GM10266 (cell line): ENCODE measurements at regions not wholly inside any gene's neighbourhood (a gene's known extent, or its start where the extent isn't known, plus 50 kb on each side); places are given as distances from the start of the nearest gene placed in this dataset.

Experiments
- DNase-seq: peaks from one replicate; pipeline ENCODE4 v3.0.0; 2012; ENCODE audit errors: extremely low spot score
- TF ChIP-seq, protein P1 (sequence below): IDR thresholded peaks from 2 replicates; pipeline ENCODE4 v1.5.1; 2012; ENCODE audit warnings: mild to moderate bottlenecking, low read depth; ENCODE audit not compliant: control insufficient read depth, insufficient read depth; ENCODE audit errors: missing control alignments

DNA sequence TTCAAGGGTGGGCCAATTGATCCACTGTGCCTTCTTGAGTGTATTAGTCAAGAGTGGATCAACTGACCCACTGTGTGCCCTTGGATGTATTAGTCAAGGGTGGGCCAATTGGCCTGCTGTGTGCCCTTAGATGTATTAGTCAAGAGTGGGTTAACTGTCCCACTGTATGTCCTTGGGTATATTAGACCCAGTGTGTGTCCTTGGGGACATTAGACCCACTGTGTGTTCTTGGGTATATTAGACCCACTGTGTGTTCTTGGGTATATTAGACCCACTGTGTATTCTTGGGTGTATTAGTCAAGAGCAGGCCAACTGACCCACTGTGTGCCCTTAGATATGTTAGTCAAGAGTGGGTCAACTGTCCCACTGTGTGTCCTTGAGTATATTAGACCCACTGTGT, 601.8 kb downstream of the TYW1 start:
- TF ChIP-seq, protein P1, sequence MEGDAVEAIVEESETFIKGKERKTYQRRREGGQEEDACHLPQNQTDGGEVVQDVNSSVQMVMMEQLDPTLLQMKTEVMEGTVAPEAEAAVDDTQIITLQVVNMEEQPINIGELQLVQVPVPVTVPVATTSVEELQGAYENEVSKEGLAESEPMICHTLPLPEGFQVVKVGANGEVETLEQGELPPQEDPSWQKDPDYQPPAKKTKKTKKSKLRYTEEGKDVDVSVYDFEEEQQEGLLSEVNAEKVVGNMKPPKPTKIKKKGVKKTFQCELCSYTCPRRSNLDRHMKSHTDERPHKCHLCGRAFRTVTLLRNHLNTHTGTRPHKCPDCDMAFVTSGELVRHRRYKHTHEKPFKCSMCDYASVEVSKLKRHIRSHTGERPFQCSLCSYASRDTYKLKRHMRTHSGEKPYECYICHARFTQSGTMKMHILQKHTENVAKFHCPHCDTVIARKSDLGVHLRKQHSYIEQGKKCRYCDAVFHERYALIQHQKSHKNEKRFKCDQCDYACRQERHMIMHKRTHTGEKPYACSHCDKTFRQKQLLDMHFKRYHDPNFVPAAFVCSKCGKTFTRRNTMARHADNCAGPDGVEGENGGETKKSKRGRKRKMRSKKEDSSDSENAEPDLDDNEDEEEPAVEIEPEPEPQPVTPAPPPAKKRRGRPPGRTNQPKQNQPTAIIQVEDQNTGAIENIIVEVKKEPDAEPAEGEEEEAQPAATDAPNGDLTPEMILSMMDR, result no peak

DNA sequence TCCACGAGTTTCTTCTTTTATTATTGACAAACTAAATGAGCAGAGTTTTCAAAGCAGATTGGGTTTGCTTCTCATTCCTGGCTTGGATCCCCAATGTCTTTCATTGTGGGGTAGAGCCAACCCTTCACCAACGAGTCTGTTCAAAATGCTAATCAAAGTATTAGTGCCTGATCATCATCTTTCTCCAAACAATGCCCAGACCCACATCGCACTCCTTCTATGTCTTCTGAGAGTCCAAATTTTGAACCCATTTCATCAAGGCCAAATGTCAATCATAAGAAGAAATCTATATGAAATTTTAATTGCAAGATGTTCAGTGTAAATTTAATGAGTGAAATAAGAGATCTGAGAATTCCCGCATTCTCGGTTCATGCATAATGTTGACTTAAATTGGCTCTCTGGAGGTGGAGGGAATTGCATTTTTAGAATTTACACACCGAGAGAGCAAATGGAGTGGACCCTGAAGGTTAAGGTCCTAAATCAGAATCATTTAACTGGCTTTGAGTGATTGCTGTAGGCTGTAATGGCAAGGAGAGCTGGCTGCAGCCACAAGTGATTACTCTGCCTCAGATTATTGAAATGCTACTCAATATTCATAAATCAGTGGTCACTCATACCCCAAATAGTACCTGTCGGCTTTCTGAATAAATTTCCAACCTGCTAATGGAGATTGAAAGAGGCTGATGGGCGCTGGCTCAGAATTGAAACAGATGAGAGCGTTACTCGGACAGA, 602.9 kb downstream of the TYW1 start:
- TF ChIP-seq, protein P1, result no peak
- DNase-seq, result no peak

More for the DNA sequence above, 601.8 kb downstream of the TYW1 start:
- no peak for DNase-seq

DNA sequence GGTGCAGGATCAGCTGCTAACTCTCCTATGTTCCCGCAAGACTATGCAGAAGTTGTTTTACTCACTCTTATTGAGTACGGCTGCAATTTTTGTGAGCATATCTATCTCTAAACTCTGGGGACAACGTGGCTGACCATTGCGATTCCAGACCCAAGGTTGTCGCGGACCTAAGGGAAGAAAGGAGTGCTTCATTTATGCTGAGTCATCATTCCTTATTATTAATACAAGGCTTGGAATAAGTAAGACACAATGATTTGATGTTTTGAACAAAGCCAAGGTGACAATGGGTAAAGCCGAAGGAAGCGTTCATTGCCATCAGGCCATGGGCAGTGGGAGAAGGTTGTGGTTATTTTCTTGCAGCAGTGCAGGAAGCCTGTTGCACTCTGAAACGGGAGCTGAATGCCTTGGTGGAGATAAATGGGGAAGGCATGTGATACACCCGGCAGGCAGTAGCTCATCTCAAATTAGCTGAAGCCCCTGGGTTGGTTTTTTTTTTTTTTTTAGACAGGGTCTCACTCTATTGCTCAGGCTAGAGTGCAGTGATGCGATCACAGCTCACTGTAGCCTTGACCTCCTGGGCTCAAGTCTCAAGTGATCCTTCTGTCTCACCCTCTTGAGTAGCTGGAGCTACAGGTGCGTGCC, 605.7 kb downstream of the TYW1 start:
- TF ChIP-seq, protein P1, result no peak
- no peak for DNase-seq

DNA sequence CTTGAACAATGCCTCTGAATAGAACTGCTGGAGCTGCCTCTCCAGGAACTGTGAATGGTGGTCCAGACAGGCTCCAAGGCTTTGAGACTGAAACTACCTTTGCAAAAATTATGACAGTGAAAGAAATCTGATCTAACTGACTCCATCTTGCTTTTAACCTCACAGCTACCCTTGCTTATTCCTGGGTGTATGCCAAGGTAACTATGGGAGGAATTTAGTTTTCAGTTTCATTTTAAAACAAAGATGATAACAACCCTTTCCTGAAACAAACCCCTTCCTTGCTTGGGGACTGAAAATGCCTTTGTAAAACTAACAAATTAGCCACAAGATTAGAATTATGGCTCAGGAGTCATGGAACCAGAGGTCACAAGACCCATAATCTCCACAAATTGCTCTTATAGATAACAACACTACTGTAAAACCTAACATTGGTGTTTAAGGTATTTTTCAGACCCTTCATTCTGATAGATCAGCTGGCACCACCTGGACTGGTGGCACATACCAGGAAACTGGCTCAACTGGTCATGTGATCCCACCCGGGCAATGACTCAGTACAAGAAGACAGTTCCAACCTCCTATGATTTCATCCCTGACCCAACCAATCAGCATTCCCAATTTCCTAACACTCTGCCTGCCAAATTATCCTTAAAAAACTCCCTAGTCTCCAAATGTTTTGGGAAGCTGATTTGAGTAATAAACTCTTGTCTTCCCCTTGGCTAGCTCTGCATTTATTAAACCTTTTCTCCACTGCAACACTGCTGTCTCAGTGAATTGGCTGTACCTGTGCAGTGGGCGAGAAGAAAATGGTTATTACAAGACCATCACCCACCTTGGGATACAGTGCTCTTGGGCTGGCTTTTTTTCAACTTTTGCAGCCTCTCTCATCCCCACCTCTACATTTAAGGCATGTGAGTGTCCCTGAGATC, 608.1 kb downstream of the TYW1 start:
- TF ChIP-seq, protein P1, result no peak
- DNase-seq, result no peak

DNA sequence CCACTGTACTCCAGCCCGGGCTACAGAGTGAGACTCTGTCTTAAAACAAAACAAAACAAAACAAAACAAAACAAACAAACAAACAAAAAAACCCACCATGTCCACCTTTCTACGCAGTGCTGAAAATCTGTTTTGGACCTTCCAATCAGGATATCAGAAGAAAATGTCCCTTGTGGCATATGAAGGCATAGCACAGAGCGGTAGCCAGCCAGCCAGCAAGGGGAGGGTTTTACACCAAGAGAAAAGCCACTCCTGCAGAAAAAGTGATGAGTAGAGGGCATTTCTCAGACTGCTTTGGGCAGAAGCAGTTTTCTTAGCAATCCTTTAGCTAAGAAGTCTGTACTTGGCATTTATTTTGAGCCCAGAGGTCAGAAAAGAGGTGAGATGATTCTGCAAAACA, 612.2 kb downstream of the TYW1 start:
- TF ChIP-seq, protein P1, result no peak
- no peak for DNase-seq

DNA sequence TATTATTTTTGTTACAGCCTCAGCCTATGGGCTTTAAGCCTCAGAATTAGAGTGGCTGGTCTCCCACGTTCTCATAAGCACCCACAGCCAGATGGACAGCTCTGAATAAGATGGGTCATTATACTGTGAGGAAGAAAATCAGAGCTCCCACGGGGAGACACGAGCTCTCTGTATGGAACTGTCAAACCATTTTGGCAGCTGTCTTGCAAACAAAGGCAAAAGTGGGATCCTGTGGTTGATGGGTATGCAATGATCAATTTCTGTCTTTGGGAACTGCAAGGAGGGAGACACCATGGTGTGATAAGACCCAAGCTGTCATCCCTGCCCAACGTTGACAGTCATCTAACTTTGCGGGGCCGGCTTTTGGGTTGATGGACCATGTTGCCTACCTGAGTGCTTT, 614.3 kb downstream of the TYW1 start:
- DNase-seq, result no peak
- TF ChIP-seq, protein P1, result no peak

DNA sequence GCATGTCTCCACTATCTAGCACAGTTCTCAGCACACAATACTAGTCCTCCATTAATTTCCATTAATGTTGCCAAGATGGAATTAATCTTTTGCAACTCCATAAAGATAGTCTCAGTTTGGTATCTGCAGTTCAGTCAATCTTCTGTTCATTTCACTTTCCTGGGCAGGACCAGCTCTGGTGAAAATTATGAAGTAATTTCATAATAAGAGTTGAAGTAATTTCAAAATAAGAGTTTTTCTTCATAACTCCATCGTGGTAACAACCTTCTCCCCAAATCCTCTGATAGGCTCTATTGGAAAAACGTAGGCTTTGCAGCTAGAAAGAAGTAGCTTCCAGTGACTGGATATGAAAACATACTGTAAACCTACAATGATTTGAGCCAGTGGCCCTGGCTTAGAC, 618.2 kb downstream of the TYW1 start:
- no peak for DNase-seq
- TF ChIP-seq, protein P1, result no peak
